ENCODE measurements at regions not wholly inside any gene's neighbourhood (a gene's known extent, or its start where the extent isn't known, plus 50 kb on each side); places are given as distances from the start of the nearest gene placed in this dataset.

GRCh38 chr14:86196471-86196870 lies 666.5 kb downstream of the FLRT2 start:
- ATAC-seq (no peak), DNase-seq (no peak)
- Histone ChIP-seq H3K27me3 (no peaks in the 10 kb centered on the region), H3K4me3 (no peak overlapping the region), H3K27ac (no peak overlapping the region), H3K9me3 (no peaks in the 10 kb centered on the region), H3K36me3 (no peaks in the 10 kb centered on the region), H3K4me1 (no peaks in the 10 kb centered on the region)
- intact Hi-C loops (cut with DNase I), result no loop called here
- TF ChIP-seq POLR2A (IDR thresholded peaks at IDR 0.05), result no peak
- TF ChIP-seq, protein P1, sequence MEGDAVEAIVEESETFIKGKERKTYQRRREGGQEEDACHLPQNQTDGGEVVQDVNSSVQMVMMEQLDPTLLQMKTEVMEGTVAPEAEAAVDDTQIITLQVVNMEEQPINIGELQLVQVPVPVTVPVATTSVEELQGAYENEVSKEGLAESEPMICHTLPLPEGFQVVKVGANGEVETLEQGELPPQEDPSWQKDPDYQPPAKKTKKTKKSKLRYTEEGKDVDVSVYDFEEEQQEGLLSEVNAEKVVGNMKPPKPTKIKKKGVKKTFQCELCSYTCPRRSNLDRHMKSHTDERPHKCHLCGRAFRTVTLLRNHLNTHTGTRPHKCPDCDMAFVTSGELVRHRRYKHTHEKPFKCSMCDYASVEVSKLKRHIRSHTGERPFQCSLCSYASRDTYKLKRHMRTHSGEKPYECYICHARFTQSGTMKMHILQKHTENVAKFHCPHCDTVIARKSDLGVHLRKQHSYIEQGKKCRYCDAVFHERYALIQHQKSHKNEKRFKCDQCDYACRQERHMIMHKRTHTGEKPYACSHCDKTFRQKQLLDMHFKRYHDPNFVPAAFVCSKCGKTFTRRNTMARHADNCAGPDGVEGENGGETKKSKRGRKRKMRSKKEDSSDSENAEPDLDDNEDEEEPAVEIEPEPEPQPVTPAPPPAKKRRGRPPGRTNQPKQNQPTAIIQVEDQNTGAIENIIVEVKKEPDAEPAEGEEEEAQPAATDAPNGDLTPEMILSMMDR (IDR thresholded peaks at IDR 0.05), result no peak
- whole genome bisulfite sequencing (ENCODE audit: insufficient coverage, low coverage, low lambda C conversion rate, missing lambda C conversion rate), result 38% methylated on average over 4 of the region's 4 CpGs

- H3K4me1 ChIP-seq, result no peaks in the 10 kb centered on the region
- DNase-seq (no peak), ATAC-seq (no peak)
- WGBS (ENCODE audit: insufficient coverage, low coverage, low lambda C conversion rate, missing lambda C conversion rate), result 56% methylated on average over 3 of the region's 3 CpGs
- H3K36me3 ChIP-seq, result no peaks in the 10 kb centered on the region
- H3K27me3 ChIP-seq, result no peaks in the 10 kb centered on the region
- H3K4me3 ChIP-seq, result no peak overlapping the region
- no peak for TF ChIP-seq POLR2A (IDR thresholded peaks at IDR 0.05)
- H3K27ac ChIP-seq, result no peak overlapping the region
- no peaks in the 10 kb centered on the region for H3K9me3 ChIP-seq
- intact Hi-C loops (cut with DNase I), result no loop called here
These were observed 663.8 kb downstream of the FLRT2 start for GRCh38 chr14:86193756-86194155.

GRCh38 chr14:86179980-86180379 lies 650.0 kb downstream of the FLRT2 start:
- H3K27me3 ChIP-seq, result no peaks in the 10 kb centered on the region
- intact Hi-C loops (cut with DNase I), result no loop called here
- no peaks in the 10 kb centered on the region for H3K36me3 ChIP-seq
- H3K9me3 ChIP-seq, result no peaks in the 10 kb centered on the region
- WGBS (ENCODE audit: insufficient coverage, low coverage, low lambda C conversion rate, missing lambda C conversion rate), result 72% methylated on average over 6 of the region's 6 CpGs
- H3K27ac ChIP-seq, result no peak overlapping the region
- ATAC-seq, result no peak
- no peak overlapping the region for H3K4me3 ChIP-seq
- no peak for DNase-seq
- TF ChIP-seq, protein P1 (IDR thresholded peaks at IDR 0.05), result no peak
- TF ChIP-seq POLR2A (IDR thresholded peaks at IDR 0.05), result no peak
- no peaks in the 10 kb centered on the region for H3K4me1 ChIP-seq

GRCh38 chr14:86168371-86168770 lies 638.4 kb downstream of the FLRT2 start:
- Histone ChIP-seq H3K36me3 (no peaks in the 10 kb centered on the region), H3K4me1 (no peaks in the 10 kb centered on the region), H3K27me3 (no peaks in the 10 kb centered on the region), H3K9me3 (no peaks in the 10 kb centered on the region), H3K4me3 (no peak overlapping the region), H3K27ac (no peak overlapping the region)
- TF ChIP-seq, protein P1 (IDR thresholded peaks at IDR 0.05), result no peak
- TF ChIP-seq POLR2A (IDR thresholded peaks at IDR 0.05), result no peak
- no peak for DNase-seq
- intact Hi-C loops (cut with DNase I), result no loop called here
- WGBS (ENCODE audit: insufficient coverage, low coverage, low lambda C conversion rate, missing lambda C conversion rate), result 82% methylated on average over 7 of the region's 7 CpGs
- no peak for ATAC-seq

DNA sequence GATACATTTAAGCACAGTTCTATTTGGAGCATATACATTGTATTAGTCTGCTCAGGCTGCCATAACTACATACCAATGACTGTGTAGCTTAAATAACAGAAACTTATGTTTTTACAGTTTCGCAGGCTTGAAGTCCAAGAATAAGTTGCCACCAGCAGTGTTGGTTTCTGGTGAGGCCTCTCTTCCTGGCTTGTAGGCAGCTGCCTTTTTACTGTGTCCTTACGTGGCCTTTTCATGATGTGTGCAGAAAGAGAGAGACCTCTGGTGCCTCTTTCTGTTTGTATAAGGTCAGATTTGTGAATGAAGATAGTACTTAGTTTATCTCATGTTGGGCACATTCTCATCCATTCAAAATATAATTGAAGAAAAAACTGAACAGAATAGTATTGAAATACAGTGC lies 636.6 kb downstream of the FLRT2 start:
- no peak for ATAC-seq
- DNase-seq, result no peak
- intact Hi-C loops (cut with DNase I), result no loop called here
- H3K4me1 ChIP-seq, result no peaks in the 10 kb centered on the region
- WGBS (ENCODE audit: insufficient coverage, low coverage, low lambda C conversion rate, missing lambda C conversion rate), result 36% methylated on average over 2 of the region's 2 CpGs
- TF ChIP-seq, protein P1 (IDR thresholded peaks at IDR 0.05), result no peak
- no peak for TF ChIP-seq POLR2A (IDR thresholded peaks at IDR 0.05)
- H3K36me3 ChIP-seq, result no peaks in the 10 kb centered on the region
- H3K4me3 ChIP-seq, result no peak overlapping the region
- H3K27me3 ChIP-seq, result no peaks in the 10 kb centered on the region
- no peak overlapping the region for H3K27ac ChIP-seq
- H3K9me3 ChIP-seq, result no peaks in the 10 kb centered on the region

All from right lobe of liver (tissue), 6 donors.